NCI-H774 (cell line): ENCODE measurements at regions not wholly inside any gene's neighbourhood (a gene's known extent, or its start where the extent isn't known, plus 50 kb on each side); places are given as distances from the start of the nearest gene placed in this dataset.

ENCODE experiments used
- DNase-seq: peaks from one replicate; lab custom pipeline; 2025; lab: John Stamatoyannopoulos, UW

GRCh38 chr7:53699215-53699837, 663.9 kb downstream of the POM121L12 start:
- DNase-seq: no peak

GRCh38 chr7:53719122-53719521, 683.7 kb downstream of the POM121L12 start:
- DNase-seq: no peak

GRCh38 chr7:53740971-53741370, 705.5 kb downstream of the POM121L12 start:
- DNase-seq: no peak

GRCh38 chr7:53743697-53744402, 708.4 kb downstream of the POM121L12 start:
- DNase-seq: no peak

GRCh38 chr7:53744403-53744760, 708.9 kb downstream of the POM121L12 start:
- DNase-seq: no peak

- DNase-seq: no peak
Measured at GRCh38 chr7:53756946-53757345, 721.5 kb downstream of the POM121L12 start.

- DNase-seq: no peak
Measured at GRCh38 chr7:53768186-53768585, 732.8 kb downstream of the POM121L12 start.

GRCh38 chr7:53771701-53772100, 736.3 kb downstream of the POM121L12 start:
- DNase-seq: no peak

- no peak for DNase-seq
Measured at GRCh38 chr7:53776323-53776722, 740.9 kb downstream of the POM121L12 start.

GRCh38 chr7:53789741-53790140, 752.4 kb upstream of the VSTM2A start:
- no peak for DNase-seq

GRCh38 chr7:53794816-53795215, 747.4 kb upstream of the VSTM2A start:
- no peak for DNase-seq

- no peak for DNase-seq
Measured at GRCh38 chr7:53800746-53801145, 741.4 kb upstream of the VSTM2A start.

GRCh38 chr7:53806119-53806518, 736.1 kb upstream of the VSTM2A start:
- no peak for DNase-seq

GRCh38 chr7:53811555-53812079, 730.6 kb upstream of the VSTM2A start:
- DNase-seq: peak; percentile 91

- DNase-seq: no peak
Measured at GRCh38 chr7:53812135-53812534, 730.0 kb upstream of the VSTM2A start.

GRCh38 chr7:53835301-53835700, 706.9 kb upstream of the VSTM2A start:
- no peak for DNase-seq

GRCh38 chr7:53877688-53878087, 664.5 kb upstream of the VSTM2A start:
- no peak for DNase-seq

- no peak for DNase-seq
Measured at GRCh38 chr7:53900856-53901528, 641.2 kb upstream of the VSTM2A start.

GRCh38 chr7:53904355-53904754, 637.8 kb upstream of the VSTM2A start:
- DNase-seq: no peak

GRCh38 chr7:53917637-53918036, 624.5 kb upstream of the VSTM2A start:
- no peak for DNase-seq

- DNase-seq: no peak
Measured at GRCh38 chr7:53920011-53920410, 622.2 kb upstream of the VSTM2A start.

- no peak for DNase-seq
Measured at GRCh38 chr7:53940483-53940882, 601.7 kb upstream of the VSTM2A start.

- DNase-seq: no peak
Measured at GRCh38 chr7:53947732-53948131, 594.4 kb upstream of the VSTM2A start.
